Neural cell (in vitro differentiated cells): ENCODE measurements at regions not wholly inside any gene's neighbourhood (a gene's known extent, or its start where the extent isn't known, plus 50 kb on each side); places are given as distances from the start of the nearest gene placed in this dataset.

Experiments used
- H2AFZ ChIP-seq: fragments of 200-600, 300-800 bp; sonication (generic), shearing (Covaris generic); 2 replicates; pipeline ENCODE4 v1.6.0; 2014; ENCODE audit warnings: low read depth, mild to moderate bottlenecking, antibody characterized with exemption, low read length, moderate library complexity
- H3F3A ChIP-seq: fragments of 200-600 bp; shearing (Covaris generic); 2 replicates; pipeline ENCODE4 v1.6.1; 2016; ENCODE audit warnings: mild to moderate bottlenecking, moderate library complexity, mixed read lengths, antibody characterized with exemption, low read length; ENCODE audit not compliant: insufficient read depth, poor library complexity, severe bottlenecking
- H3K27ac ChIP-seq: fragments of 200-600, 300-800 bp; sonication (generic), shearing (Covaris generic); 2 replicates; pipeline ENCODE4 v1.5.1; 2014; ENCODE audit warnings: mild to moderate bottlenecking, low read length, moderate library complexity
- H3K27me3 ChIP-seq: fragments of 300-800, 200-600 bp; sonication (generic), shearing (Covaris generic); 2 replicates; pipeline ENCODE4 v1.6.0; 2014; ENCODE audit warnings: mild to moderate bottlenecking, low read depth, low read length, moderate library complexity; ENCODE audit not compliant: insufficient read depth
- H3K36me3 ChIP-seq: fragments of 300-800, 200-600 bp; sonication (generic), shearing (Covaris generic); 2 replicates; pipeline ENCODE4 v1.5.1; 2014; ENCODE audit warnings: mild to moderate bottlenecking, antibody characterized with exemption, low read length, moderate library complexity; ENCODE audit not compliant: insufficient read depth
- H3K4me2 ChIP-seq: fragments of 300-800, 200-600 bp; sonication (generic), shearing (Covaris generic); 2 replicates; pipeline ENCODE4 v1.6.0; 2014; ENCODE audit warnings: mild to moderate bottlenecking, low read length
- H3K4me3 ChIP-seq: fragments of 300-800, 200-600 bp; sonication (generic), shearing (Covaris generic); 2 replicates; pipeline ENCODE4 v1.5.1; 2014; ENCODE audit warnings: mild to moderate bottlenecking, low read length, moderate library complexity
- H3K79me2 ChIP-seq: fragments of 200-600 bp; shearing (Covaris generic); replicated peaks from 2 replicates; pipeline ENCODE4 v1.6.0; 2014; ENCODE audit warnings: mild to moderate bottlenecking, low read length, moderate library complexity; ENCODE audit not compliant: insufficient read depth
- H3K9ac ChIP-seq: fragments of 300-800, 200-600 bp; sonication (generic), shearing (Covaris generic); 2 replicates; pipeline ENCODE4 v1.6.1; 2016; ENCODE audit warnings: mild to moderate bottlenecking, low read length, mixed read lengths
- H3K9me2 ChIP-seq: fragments of 200-600 bp; shearing (Covaris generic); 2 replicates; pipeline ENCODE4 v1.6.1; 2016; ENCODE audit warnings: mild to moderate bottlenecking, low read length, mixed read lengths; ENCODE audit not compliant: insufficient read depth
- H3K9me3 ChIP-seq: fragments of 200-600, 300-800 bp; sonication (generic), shearing (Covaris generic); 2 replicates; pipeline ENCODE4 v1.6.1; 2016; ENCODE audit warnings: mild to moderate bottlenecking, mixed run types, low read length, moderate library complexity, mixed read lengths
- H4K20me1 ChIP-seq: fragments of 200-600 bp; shearing (Covaris generic); 2 replicates; pipeline ENCODE4 v1.6.1; 2016; ENCODE audit warnings: mild to moderate bottlenecking, mixed run types; ENCODE audit not compliant: insufficient read depth
- CTCF ChIP-seq: fragments of 450-650 bp; IDR thresholded peaks from 2 replicates; pipeline ENCODE4 v1.5.1; 2014; ENCODE audit warnings: antibody characterized with exemption, mild to moderate bottlenecking, moderate library complexity; ENCODE audit not compliant: poor library complexity, severe bottlenecking
- EP300 ChIP-seq: fragments of 450-650 bp; conservative IDR thresholded peaks from 2 replicates; pipeline ENCODE4 v1.6.1; 2014; ENCODE audit warnings: antibody characterized with exemption, mild to moderate bottlenecking, moderate library complexity; ENCODE audit not compliant: poor library complexity, severe bottlenecking
- EZH2 ChIP-seq: fragments of 200-600, 300-800 bp; shearing (Covaris generic), sonication (generic); IDR thresholded peaks from 2 replicates; pipeline ENCODE4 v1.6.1; 2014; ENCODE audit warnings: antibody characterized with exemption, low read length, borderline replicate concordance, mild to moderate bottlenecking; ENCODE audit not compliant: insufficient read depth, poor library complexity, severe bottlenecking
- MXI1 ChIP-seq: fragments of 450-650 bp; conservative IDR thresholded peaks from 2 replicates; pipeline ENCODE4 v1.6.1; 2014; ENCODE audit warnings: antibody characterized with exemption, mild to moderate bottlenecking; ENCODE audit not compliant: poor library complexity, severe bottlenecking
- POLR2AphosphoS5 ChIP-seq: IDR thresholded peaks from 2 replicates; pipeline ENCODE4 v1.6.1; 2012
- RAD21 ChIP-seq: fragments of 450-650 bp; conservative IDR thresholded peaks from 2 replicates; pipeline ENCODE4 v1.6.1; 2014; ENCODE audit warnings: antibody characterized with exemption, mild to moderate bottlenecking, moderate library complexity
- REST ChIP-seq: IDR thresholded peaks from 2 replicates; pipeline ENCODE4 v1.6.1; 2012; ENCODE audit warnings: borderline replicate concordance
- SMC3 ChIP-seq: fragments of 450-650 bp; conservative IDR thresholded peaks from 2 replicates; pipeline ENCODE4 v1.6.1; 2014; ENCODE audit warnings: antibody characterized with exemption, mild to moderate bottlenecking, moderate library complexity; ENCODE audit not compliant: poor library complexity
- TAF1 ChIP-seq: IDR thresholded peaks from 2 replicates; pipeline ENCODE4 v1.6.1; 2012; ENCODE audit warnings: low read depth

- TF ChIP-seq EP300: no peak
- TF ChIP-seq MXI1: no peak
These were observed 90.2 kb upstream of the ERCC4 start (continued) for GRCh38 chr16:13829697-13830299.

GRCh38 chr16:13833515-13833914 lies 86.4 kb upstream of the ERCC4 start:
- Histone ChIP-seq H3K4me2 (no peak overlapping the region), H4K20me1 (no peaks in the 10 kb centered on the region), H3K9me2 (no peaks in the 10 kb centered on the region), H3K36me3 (no peaks in the 10 kb centered on the region), H3F3A (no peaks in the 10 kb centered on the region), H3K9me3 (no peaks in the 10 kb centered on the region), H3K4me3 (no peak overlapping the region), H3K27me3 (no peaks in the 10 kb centered on the region), H3K79me2 (no peaks in the 10 kb centered on the region), H2AFZ (no peak overlapping the region), H3K9ac (no peak overlapping the region), H3K27ac (no peak overlapping the region)
- no peak for TF ChIP-seq CTCF
- TF ChIP-seq EP300: no peak
- no peak for TF ChIP-seq MXI1
- no peak for TF ChIP-seq RAD21
- no peak for TF ChIP-seq SMC3
- no peak for TF ChIP-seq TAF1
- no peak for TF ChIP-seq POLR2AphosphoS5

- no peak for TF ChIP-seq CTCF
- TF ChIP-seq RAD21: no peak
- TF ChIP-seq EZH2: no peak
- TF ChIP-seq MXI1: no peak
- no peak for TF ChIP-seq POLR2AphosphoS5
- TF ChIP-seq EP300: no peak
- TF ChIP-seq SMC3: no peak
- no peak for TF ChIP-seq REST
- TF ChIP-seq TAF1: no peak
- H3K4me3 ChIP-seq: no peak overlapping the region
- H3K27me3 ChIP-seq: no peaks in the 10 kb centered on the region
- no peaks in the 10 kb centered on the region for H3K36me3 ChIP-seq
- H3K4me2 ChIP-seq: no peak overlapping the region
- H3K9me3 ChIP-seq: no peaks in the 10 kb centered on the region
- no peak overlapping the region for H3K9ac ChIP-seq
- no peak overlapping the region for H3K27ac ChIP-seq
- H3F3A ChIP-seq: no peaks in the 10 kb centered on the region
- H3K9me2 ChIP-seq: no peaks in the 10 kb centered on the region
- no peak overlapping the region for H2AFZ ChIP-seq
- no peaks in the 10 kb centered on the region for H4K20me1 ChIP-seq
- no peaks in the 10 kb centered on the region for H3K79me2 ChIP-seq
These were observed 84.6 kb upstream of the ERCC4 start for GRCh38 chr16:13835387-13835786.
